Fibroblast of lung (primary cell): ENCODE measurements at regions not wholly inside any gene's neighbourhood (a gene's known extent, or its start where the extent isn't known, plus 50 kb on each side); places are given as distances from the start of the nearest gene placed in this dataset.

Source experiments
- EZH2 ChIP-seq: IDR thresholded peaks from 2 replicates; pipeline ENCODE4 v1.5.1; 2012; ENCODE audit warnings: low read length, control low read depth, mild to moderate bottlenecking; ENCODE audit errors: missing control alignments
- TF ChIP-seq, protein P1 (sequence below), 2 donors: IDR thresholded peaks in 1 of 2; conservative IDR thresholded peaks in 1 of 2; 1 replicate in 1 of 2; 2 replicates in 1 of 2; pipeline ENCODE4 v1.5.1; 2011 to 2012; ENCODE audit warnings: low read length in 2 of 2, control low read depth in 1 of 2, inconsistent platforms in 1 of 2, low read depth in 1 of 2, mild to moderate bottlenecking in 1 of 2

DNA sequence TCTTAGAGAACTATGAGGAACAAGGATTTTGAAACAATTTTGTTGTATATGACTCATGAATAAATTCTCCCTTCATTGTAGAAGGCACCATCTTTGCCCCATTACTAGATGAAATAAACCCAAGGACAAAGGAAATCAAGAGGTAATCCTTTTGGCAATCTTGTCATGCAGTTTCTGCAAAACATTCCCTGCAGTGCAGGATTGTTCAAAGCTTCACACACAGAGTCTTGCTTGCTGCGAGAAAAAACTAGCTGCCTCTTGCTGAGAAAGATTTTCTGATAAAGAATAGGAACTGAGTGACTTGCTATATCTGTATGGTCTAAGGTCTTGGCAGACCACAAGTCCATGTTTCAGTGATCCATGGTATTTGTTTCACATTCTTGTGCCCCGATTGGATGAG lies 657.4 kb upstream of the ADGRL4 start:
- TF ChIP-seq, protein P1, sequence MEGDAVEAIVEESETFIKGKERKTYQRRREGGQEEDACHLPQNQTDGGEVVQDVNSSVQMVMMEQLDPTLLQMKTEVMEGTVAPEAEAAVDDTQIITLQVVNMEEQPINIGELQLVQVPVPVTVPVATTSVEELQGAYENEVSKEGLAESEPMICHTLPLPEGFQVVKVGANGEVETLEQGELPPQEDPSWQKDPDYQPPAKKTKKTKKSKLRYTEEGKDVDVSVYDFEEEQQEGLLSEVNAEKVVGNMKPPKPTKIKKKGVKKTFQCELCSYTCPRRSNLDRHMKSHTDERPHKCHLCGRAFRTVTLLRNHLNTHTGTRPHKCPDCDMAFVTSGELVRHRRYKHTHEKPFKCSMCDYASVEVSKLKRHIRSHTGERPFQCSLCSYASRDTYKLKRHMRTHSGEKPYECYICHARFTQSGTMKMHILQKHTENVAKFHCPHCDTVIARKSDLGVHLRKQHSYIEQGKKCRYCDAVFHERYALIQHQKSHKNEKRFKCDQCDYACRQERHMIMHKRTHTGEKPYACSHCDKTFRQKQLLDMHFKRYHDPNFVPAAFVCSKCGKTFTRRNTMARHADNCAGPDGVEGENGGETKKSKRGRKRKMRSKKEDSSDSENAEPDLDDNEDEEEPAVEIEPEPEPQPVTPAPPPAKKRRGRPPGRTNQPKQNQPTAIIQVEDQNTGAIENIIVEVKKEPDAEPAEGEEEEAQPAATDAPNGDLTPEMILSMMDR (conservative IDR thresholded peaks at IDR 0.05 in 1 of 2, IDR thresholded peaks at IDR 0.05 in 1 of 2; ENCODE audit: low read depth in 1 of 2, low read length in 2 of 2), result no peak
- TF ChIP-seq EZH2, result no peak
